AG04449 (cell line): ENCODE measurements at regions not wholly inside any gene's neighbourhood (a gene's known extent, or its start where the extent isn't known, plus 50 kb on each side); places are given as distances from the start of the nearest gene placed in this dataset.

ENCODE experiments used
- CTCF ChIA-PET: fragments of 350-600 bp; formaldehyde crosslinking; extraction: SDS; loops from one replicate; lab custom pipeline; 2021; ENCODE audit warnings: antibody characterized with exemption; lab: Yijun Ruan, JAX
- POLR2A ChIA-PET: fragments of 400-600, 350-600 bp; formaldehyde crosslinking; extraction: SDS; loops from one replicate; lab custom pipeline; 2020; ENCODE audit warnings: antibody characterized with exemption, inconsistent platforms; lab: Yijun Ruan, JAX
- DNase-seq: peaks from one replicate; pipeline ENCODE4 v3.0.0-alpha.2; 2010; ENCODE audit warnings: low read depth, low spot score
- H3K4me3 ChIP-seq: 2 replicates; pipeline ENCODE4 v1.5.1; 2011; ENCODE audit warnings: low read depth, mild to moderate bottlenecking, control low read depth, low read length
- CTCF ChIP-seq: IDR thresholded peaks from one replicate; pipeline ENCODE4 v1.5.1; 2011; ENCODE audit warnings: mild to moderate bottlenecking, moderate library complexity, low read length, control low read depth, inconsistent platforms; ENCODE audit not compliant: insufficient read depth; ENCODE audit errors: missing control alignments

- H3K4me3 ChIP-seq, result no peak overlapping the region
- CTCF ChIA-PET, result interaction anchor here (0.7 to 1.0 kb wide), 2 partner anchors 20 to 423 kb away, joined by 3 read pairs; no protein-coding TSS in a partner anchor
- TF ChIP-seq CTCF, result no peak
- no peak for DNase-seq
- POLR2A ChIA-PET, result no interaction called here
Measured at GRCh38 chr2:182610231-182610630, 105.8 kb upstream of the DNAJC10 start.

DNA sequence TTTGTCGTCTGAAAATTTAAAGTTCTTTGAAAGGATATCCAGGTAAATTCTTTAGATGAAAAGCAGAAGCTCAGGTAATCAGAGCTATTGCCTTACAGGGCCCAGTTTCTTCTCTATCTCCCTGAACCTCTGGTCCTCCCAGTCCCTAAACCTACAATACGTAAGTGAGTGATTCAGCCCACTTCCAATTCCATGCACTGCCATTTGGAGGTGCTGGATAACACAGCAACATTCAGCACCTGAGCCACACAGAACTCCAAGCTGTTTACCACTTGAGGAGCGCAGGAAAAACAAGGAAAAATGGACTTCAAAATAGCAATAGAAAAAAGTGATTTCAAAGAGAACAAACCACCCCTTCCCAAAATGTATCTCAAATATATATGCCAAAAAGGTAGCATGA, 105.0 kb upstream of the DNAJC10 start:
- no peak for DNase-seq
- H3K4me3 ChIP-seq, result no peak overlapping the region
- ChIA-PET POLR2A (no interaction called here), CTCF (interaction anchor here (0.7 kb wide), 1 partner anchor 424 kb away, joined by 3 read pairs; no protein-coding TSS in a partner anchor)
- TF ChIP-seq CTCF, result no peak

DNA sequence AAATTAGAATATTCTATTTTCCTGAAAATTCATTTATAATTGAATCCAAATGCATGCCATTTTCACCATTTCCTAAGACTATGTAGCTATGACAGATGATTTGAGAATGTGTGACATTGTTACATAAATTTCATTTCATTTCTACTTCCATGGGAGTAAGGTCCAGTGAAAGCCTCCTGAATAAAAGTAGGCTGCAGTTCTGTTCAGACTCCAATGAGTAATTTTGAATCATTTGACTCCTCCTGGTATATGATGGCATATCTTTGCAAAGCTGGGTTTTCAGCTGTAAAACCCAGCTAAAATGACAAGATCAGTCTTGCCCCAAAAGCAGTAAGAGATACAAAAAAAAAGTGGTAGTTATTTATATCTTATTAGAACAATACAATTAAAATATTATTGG, 101.0 kb upstream of the DNAJC10 start:
- DNase-seq, result no peak
- POLR2A ChIA-PET, result no interaction called here
- CTCF ChIA-PET, result interaction anchor here (1.4 kb wide), 1 partner anchor 21 kb away, joined by 4 read pairs; no protein-coding TSS in a partner anchor
- no peak for TF ChIP-seq CTCF
- H3K4me3 ChIP-seq, result no peak overlapping the region

- CTCF ChIA-PET, result interaction anchor here (0.8 kb wide), 1 partner anchor 32 kb away, joined by 4 read pairs; no protein-coding TSS in a partner anchor
Measured at GRCh38 chr2:182616471-182617393, 99.3 kb upstream of the DNAJC10 start.

DNA sequence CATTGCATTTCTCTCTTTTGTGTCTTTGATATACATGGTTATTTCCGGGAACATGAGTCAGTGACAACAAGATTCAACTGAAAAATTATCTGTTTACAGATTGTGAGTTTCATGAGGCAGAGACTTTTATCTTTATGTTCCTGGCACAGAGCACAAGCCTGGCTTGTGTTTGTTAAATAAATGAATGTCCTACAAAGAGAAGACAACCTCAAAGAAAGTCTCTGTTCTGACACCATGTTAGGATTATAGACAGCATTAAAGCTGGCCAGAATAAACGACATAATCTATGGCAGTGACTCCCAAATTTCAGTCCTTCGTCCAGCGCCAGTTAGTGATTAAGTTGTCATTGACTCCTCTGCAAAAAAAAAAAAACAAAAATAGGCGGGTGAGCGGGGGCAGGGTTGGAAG, 97.4 kb upstream of the DNAJC10 start:
- TF ChIP-seq CTCF, result no peak
- no peak overlapping the region for H3K4me3 ChIP-seq
- DNase-seq, result no peak
- ChIA-PET POLR2A (no interaction called here), CTCF (no interaction called here)

More at GRCh38 chr2:182616471-182617393, 99.3 kb upstream of the DNAJC10 start:
- H3K4me3 ChIP-seq, result no peak overlapping the region
- POLR2A ChIA-PET, result no interaction called here
- peak; percentile 82 for DNase-seq
- TF ChIP-seq CTCF, result no peak

- TF ChIP-seq CTCF, result no peak
- DNase-seq, result no peak
- ChIA-PET CTCF (no interaction called here), POLR2A (no interaction called here)
- no peak overlapping the region for H3K4me3 ChIP-seq
Measured at GRCh38 chr2:182619276-182619675, 96.8 kb upstream of the DNAJC10 start.
